HG02870 (cell line): ENCODE measurements at regions not wholly inside any gene's neighbourhood (a gene's known extent, or its start where the extent isn't known, plus 50 kb on each side); places are given as distances from the start of the nearest gene placed in this dataset.

Source experiments
- ATAC-seq: cut with Tn5 transposase; IDR thresholded peaks from one replicate; pipeline ENCODE4 v1.9.1; 2021; ENCODE audit warnings: mild to moderate bottlenecking, moderate library complexity; ENCODE audit not compliant: unreplicated experiment

DNA sequence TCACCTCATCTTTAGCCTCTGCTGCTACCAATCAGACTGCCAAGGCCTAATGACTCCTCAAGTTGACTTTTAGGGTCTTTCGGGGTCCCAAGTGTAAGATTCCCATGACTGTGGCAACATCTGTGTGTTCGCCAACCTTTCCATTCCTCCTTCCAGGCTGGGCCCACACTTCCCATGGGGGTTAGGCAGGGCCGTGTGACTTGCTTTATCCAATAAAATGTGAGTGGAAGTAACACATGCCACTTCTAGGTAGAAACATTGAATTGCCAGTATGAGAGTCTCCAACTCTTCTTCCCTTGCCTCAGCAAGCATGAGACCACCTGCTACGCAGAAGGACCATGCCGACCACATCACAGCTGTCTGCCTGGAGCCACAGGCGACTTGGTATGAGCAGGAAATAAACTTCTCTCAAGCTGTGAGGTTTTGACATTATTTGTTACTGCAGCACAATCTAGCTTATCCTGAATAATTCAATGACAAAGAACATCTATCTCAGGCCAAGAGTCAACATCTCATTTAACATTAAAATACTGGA is 190.4 kb upstream of the IER5L start:
- no peak for ATAC-seq

DNA sequence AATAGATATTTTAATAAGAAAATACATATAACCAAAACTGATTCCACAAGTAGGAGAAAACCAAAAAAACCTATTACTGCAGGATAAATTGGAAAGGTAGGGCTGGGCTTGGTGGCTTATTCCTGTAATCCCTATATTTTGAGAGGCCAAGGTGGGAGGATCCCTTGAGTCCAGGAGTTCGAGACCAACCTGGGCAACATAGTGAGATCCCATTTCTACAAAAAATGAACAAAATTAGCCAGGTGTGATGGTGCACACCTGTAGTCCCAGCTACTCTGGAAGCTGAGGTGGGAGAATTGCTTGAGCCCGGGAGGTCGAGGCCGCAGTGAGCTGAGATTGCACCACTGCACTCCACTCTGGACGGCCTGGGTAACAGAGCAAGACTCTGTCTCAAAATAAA is 189.2 kb upstream of the IER5L start:
- ATAC-seq, result no peak

DNA sequence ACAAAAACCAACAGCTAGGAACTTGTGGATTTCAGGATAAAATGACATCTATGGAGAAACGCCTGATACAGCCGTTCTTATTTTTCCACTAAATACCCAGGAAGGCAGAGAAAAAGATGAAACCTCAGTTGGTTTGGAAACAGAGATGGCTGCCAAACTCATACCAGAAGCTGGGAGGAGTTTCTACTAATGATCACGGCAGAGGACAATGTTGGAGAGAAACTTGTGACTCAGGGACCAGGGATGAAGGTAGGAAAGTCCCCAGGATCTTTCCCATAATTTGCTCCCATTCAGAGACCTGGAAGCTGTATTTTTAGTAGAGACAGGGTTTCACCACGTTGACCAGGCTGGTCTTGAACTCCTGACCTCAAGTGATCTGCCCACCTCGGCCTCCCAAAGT is 187.1 kb upstream of the IER5L start:
- ATAC-seq, result no peak

DNA sequence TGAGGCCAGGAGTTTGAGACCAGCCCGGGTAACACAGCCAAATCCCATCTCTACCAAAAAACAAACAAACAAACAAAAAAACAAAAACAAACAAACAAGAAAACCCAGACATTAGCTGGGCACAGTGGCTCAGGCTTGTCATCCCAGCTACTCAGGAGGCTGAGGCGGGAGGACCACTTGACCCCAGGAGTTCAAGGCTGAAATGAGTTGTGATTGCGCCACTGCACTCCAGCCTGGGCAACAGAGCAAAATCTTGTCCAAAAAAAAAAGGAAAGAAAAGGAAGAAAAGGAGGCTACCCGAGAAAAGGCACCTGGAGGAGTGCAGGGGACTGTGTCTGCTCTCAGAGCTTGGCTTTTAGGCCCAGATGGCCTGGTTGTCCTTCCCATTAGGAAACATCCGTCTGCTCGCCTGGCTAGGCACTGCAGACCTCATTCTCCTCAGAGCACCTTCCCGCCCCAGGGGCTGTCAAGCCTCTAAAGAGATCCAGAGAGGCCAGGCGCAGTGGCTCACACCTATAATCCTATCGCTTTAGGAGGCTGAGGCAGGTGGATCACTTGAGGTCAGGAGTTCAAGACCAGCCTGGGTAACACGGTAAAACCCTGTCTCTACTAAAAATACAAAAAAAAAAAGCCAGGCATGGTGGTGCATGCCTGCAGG is 185.3 kb upstream of the IER5L start:
- ATAC-seq, result no peak

DNA sequence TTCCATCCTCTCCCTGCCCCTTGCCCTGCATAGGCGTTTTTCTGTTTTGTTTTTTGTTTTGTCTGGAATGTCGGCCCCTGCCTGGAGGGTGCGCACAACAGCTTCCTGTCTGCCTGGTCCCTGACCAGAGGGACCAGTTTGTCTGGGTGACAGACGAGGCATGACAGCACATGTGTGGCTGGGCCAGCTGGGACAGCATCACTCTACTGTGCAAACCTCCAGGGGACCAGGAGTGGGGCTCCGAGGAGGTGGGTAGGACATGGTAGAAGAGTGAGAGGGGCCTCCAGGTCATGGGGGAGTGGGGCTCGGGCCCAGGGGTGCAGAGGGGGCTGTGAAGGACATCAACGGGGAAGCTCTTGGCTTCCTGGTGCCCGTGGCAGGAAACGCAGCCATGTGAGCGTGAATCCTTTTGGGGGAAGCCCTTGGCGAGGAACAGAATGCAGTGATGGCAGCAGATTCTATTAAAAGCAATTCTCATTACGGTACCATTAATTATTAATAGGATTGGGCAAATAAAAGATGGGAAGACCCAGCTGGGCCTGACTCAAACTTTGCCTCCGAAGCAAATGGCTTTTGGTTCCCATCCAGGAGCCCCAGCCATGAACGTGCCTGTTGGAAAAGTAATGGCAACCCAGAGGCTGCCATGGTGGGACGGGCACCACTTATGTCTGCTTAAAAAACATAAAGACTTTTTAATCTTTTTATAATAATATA is 184.4 kb upstream of the IER5L start:
- no peak for ATAC-seq

DNA sequence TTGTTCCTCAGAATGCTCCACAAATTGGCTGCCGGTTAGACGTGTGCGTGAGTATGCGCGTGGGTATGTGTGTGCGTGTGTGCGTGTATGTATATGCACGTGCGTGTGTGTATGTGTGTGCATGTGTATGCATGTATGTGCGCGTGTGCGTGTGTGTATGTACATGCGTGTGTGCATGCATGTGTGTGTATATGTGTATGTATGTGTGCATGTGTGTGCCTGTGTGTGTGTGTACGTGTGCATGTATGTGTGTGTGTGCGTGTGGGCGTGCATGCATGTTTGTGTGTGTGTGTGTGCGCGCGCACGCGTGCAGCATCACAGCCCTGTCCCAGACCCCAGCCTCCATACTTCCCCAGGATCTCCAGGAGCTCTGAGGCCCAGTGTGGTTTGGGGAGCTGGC is 183.1 kb upstream of the IER5L start:
- no peak for ATAC-seq

DNA sequence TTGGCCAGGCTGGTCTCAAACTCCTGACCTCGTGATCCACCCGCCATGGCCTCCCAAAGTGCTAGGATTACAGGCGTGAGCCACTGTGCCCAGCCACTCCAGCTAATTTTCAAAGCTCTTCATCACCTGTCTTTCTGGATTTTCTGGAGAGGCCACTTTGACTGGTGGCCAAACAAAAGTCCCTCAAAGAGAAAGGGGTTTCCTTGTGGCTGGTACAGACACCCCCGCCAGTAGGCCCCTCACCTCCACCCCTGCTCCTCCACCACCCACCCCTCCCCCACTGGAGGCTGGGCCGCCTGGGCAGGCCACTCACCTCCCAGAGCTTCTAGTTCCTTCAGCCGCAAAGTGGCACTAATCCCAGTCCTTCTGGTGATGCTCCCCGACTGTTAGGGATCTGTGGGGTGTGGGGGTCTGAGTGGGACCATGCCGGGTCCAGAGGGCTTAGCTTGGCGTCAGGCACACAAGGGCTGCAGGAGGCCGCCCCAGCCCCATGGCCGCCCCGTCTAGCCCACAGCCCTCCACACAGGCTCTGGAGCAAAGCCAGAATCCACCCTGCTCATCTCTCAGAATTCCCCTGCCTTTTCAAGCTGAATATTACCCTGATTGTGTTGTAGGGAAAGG is 182.0 kb upstream of the IER5L start:
- no peak for ATAC-seq

DNA sequence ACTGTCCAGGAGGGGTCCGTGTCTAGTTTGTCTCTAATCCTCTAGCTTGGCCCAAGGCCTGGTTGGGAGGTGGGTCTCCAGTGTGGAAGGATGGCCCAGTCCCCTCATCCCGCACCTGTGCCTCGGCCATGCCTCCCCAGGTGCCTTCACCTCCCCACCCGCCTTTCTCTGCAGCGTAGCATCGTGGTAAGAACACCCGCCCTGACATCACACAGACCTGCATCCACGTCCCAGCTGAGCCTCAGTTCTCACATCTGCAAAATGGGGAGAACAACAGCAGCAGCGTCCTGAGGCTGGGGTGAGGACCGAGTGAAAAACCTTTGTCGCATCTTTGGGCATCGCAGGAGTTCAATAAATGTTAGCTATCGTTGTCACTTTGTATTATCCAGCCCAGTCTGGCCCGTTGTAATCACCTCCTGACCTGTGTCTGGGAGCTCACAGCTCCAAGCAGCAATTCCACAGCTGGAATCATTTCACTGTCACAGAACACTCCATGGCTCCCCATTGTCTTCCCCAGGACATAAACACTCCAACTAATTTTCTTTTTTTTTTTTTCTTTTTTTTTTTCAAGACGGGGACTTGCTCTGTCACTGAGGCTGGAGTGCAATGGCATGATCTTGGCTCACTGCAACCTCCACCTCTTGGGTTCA is 181.2 kb upstream of the IER5L start:
- ATAC-seq, result no peak

DNA sequence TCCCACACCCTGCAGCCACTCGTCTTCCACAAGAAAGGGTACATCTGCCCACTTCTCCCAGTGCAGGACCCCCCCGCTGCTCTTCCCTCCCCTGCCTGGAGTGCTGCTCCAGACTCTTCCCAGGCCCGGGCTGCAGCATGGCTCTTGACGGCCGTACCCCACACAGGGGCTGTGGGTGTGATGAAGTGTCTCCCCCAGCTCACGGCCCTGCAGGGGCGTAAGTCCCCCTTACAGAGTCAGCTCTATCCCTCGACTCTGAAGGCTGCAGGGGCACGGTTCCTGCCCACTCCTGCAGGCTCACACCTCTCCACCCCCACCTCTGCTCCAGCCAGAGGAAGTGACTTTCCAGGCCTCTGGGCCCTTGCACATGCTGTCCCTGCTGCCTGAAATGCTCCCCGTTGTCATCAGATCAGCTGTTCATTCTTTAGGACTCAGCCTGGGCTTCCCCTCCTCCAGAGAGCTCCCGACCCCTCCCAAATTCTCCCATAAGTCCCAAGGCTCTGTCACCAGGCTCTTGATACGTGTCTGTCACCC is 180.6 kb upstream of the IER5L start:
- no peak for ATAC-seq

DNA sequence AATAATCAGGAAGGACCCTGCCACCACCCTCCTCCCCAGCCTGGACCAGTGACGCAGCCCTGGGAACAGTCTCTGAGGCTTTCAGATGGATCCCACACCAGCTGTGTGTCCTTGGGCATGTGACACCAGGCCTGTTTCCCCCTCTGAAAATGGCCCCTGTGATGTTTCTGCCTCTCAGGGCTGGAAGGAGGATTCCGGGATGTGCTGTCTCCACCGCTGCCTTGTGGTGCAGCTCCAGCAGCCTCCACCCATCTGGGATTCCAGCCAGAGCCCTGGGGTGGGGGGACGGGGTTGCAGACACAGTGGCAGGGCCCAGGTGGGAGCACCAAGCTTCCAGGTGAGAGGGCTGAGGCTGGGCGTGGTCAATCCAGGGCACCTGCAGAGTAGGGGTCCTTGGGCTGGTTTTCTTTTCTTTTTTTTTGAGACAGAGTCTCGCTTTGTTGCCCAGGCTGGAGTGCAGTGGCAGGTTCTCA is 179.7 kb upstream of the IER5L start:
- ATAC-seq, result no peak

DNA sequence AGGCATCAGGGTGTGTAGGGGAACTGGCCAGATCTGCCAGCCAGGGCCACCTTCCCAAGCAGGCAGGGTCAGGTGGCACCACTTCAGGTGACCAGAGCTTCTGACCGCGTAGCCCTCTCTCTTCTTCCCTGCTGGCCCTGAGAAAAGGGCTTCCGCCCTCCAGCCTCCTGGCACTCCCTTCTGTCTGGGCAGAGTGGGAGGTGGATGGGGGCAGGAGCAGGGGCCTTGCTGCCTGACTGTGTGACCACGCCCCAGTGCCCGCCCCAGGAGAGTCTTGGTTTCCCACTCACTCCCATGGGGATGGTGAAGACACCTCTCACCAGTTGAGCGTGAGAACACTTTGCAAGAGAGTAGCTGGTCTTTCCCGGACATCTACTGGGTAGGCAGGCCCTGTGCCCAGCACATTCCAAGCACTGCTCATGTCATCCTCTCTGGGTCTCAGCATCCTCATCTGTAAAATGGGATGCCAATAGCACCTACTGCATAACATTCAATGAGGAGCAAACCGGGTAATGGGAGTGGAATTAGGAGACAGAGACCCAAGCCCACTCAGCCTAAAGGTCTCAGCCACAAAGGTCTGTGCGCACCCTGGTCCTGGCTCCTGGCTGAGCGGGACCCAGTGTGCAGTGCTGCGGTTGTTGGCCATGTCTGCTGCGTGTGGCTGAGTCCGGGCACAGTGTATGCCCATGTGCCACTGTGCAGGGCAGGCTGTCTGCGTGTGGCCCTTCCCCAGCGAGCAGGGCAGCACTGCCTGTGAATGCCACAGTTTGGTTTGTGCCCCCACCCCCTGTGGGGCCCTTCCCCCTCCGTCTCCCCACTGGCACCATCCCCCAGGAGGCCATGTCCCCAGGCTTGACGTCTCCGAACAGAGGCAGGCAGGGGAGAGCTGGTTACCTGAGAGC is 179.1 kb upstream of the IER5L start:
- no peak for ATAC-seq

DNA sequence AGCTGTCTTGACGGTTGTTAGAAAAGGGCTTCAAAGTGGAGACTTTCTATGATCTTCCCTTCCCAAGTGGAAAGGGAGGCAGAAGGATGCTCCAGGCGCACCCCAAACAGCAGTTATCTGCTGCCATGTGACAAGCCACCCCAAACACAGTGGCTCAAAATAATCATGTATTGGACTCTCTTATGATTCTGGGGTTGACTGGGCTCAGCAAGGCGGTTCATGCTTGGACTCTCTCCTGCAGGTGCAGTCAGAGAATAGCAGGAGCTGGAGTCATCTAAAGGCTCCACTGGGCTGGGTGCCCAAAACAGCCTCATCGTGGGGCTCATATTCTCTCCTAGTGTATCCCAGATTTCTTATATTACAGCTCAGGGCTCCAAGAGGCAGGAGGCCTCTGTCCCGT is 177.6 kb upstream of the IER5L start:
- no peak for ATAC-seq

DNA sequence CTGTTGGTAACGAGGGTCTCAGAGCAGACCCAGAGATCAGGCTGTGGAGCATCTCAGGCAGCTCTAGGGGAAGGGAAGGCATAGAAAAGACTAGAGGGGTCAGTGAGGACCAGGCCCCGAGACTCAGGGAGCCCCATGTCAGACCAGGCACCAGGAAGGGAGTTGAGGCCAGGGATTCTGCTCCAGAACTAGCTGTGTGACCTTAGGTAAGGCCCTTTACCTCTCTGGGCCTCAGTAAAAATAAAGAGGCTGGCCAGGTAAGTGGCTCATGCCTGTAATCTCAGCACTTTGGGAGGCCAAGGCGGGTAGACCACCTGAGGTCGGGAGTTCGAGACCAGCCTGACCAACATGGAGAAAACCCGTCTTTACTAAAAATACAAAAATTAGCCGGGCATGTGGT is 176.4 kb upstream of the IER5L start:
- ATAC-seq, result no peak

DNA sequence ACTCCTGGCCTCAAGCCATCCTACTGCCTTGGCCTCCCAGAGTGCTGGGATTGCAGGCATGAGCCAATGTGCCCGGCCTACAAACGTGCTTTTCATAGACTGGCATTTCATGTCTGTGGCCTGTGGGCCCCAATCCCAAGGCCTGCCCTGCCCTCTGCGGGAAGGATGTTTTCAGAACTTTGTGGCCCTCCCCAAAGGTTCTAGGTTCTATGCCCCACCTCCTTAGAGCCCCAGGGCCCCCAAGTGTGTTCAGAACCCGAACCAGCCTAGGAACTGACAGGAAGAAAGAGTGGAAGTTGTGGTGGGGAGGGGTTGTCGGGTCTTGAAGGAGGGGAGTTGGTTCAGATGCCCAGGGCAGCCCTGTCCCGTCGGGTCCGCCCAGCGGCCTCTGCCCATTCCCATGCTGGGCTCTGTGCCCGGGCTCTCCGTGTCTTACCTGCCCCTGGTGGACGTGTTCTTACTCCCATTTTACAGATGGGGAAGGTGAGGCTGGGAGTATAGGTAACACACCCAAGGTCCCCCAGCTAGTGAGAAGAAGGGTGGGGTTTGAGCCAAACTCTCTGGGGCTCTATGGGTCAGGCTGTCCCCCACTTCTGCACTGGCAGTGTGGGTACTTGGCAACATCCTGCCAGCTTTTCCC is 175.8 kb upstream of the IER5L start:
- no peak for ATAC-seq

DNA sequence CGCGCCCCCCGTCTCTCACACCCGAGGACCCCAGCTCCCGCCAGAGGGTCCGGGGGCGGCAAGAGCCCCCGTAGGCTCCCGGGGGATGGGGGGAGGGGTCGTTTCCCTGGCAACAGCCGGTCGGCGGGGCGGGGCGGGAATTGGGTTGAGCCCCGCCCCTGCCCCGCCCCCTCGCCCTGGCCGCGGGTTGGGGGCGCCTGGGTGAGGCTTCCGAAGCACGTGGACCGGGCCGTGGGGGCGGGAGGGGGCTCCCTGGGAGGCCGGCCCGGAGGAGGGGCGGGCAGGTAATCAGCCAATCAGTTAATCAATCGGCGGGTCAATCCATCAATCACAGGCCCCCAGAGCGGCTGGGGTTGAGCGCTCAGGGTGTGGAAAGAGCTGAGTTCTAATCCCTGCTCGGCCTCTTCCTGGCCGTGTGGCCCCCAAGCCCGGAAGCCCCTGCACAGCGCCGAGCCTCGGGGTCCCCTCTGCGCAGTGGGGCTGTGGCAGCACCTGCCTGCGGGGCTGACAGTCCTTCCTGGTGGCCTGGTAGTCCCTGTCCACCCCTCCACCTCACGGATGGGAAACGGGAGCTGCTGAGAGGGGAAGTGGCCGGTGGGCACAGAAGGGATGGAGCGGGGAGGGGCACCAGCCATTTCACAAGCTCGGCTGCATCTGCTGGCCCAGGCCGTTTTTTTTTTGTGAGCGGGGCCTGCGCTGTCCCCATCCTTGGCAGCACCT is 174.2 kb upstream of the IER5L start:
- ATAC-seq, result no peak

DNA sequence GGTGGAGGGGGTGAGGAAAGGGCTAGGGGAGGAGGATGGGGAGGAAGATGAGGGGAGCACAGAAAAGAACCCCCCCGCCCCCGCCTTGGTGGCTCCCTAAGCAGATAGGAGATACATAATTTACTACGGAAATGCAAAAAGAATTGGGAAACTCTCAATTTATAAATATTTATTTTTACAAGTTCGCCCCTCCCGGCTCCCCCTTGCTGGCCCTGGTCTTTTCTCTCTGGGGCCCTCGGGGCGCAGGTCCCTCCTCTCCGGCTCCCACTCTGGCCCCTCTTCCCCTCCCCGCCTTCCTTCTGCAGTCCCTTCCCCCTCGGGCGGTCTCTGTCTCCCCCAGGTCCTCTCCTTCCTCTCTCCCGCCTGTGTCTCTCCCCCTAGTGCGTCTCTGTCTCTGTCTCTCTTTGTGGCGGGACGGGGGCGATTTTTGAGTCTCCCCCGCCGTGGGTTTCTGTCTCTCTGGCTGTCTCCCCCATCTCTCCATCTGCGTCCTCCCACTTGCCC is 173.6 kb upstream of the IER5L start:
- ATAC-seq, result no peak

DNA sequence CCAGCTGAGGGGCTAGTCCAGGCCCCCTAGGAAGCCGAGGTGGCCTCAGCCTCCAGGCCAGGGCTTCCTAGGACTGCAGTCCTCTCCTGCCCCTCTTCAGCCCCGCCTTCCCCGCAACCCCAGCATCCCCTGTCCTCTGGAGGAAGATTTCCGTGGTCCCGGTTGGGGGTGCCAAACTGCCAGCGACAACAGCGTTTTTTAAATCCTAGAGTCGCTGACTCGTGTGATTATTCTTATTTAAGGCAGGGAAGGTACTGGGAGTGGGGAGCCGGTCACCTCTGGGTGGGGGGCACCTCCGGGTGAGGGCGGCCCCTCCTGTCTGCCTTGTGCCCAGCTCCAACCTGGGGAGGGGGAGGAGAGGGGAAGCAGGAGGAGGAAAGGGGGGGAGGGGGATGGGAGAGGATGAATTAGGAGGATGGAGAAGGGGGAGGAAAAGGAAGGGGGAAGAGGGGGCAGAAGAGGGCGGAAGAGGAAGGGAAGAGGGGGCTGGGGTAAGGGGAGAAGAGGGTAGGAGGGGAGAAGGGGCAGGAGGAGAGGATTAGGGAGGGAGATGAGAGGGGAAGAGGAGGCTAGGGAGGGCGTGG is 173.1 kb upstream of the IER5L start:
- ATAC-seq, result no peak

DNA sequence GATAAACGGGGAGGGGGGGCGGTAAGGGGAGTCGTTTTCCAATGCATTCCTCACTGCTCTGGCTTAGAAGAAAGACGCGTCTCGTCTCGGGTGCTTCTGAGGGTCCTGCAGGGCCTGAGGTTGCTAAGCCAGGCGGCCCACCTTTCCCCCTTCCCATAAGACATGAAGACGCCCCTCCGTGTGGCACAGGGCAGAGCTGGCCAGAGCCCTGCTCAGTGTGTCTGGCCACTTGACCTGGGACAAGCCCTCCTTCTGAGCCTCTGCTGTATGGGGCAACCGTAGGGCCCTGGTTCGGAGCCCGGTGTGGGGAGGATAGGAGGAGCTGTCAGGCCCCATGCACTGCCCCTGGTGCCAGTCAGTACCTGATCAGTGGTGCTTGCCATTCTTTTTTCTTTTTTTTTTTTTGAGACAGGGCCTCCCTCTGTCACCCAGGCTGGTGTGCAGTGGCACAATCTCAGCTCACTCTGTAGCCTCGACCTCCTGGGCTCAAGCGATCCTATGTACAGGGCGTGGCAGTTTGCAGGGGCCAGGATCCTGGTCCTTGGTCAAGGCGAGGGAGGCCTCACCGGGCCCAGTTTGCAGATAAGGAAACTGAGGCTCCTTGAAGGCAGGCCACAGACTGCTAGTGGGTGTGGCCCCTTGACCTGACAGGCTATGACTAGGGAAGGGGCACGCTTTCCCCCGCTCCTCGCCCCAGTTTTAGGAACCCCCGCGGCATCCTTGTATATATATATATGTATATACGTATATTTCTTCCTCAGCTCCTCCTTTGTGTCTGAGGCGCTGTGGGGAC is 172.3 kb upstream of the IER5L start:
- no peak for ATAC-seq
